ENCODE measurements at regions not wholly inside any gene's neighbourhood (a gene's known extent, or its start where the extent isn't known, plus 50 kb on each side); places are given as distances from the start of the nearest gene placed in this dataset.

DNA sequence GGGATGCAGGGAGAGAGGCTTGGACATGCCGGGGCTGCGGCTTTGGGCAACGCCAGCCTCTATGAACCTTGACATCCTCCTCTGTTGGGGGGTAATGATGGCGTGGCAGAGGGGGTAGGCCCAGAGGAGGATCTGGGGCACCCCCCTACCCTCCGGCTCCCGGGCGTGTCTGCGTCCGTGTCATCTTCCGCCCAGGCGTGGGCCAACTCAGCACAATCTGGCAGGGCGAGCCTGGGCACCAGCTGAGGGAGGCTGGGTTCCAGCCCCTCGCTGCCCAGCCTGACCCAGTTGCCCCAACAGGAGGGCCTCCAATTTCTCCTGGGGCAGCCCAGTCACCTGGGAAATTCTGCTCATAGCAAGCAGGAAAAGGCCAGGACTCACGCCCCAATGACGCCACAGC is 62.9 kb upstream of the IL17B start:
- no peak for DNase-seq

DNA sequence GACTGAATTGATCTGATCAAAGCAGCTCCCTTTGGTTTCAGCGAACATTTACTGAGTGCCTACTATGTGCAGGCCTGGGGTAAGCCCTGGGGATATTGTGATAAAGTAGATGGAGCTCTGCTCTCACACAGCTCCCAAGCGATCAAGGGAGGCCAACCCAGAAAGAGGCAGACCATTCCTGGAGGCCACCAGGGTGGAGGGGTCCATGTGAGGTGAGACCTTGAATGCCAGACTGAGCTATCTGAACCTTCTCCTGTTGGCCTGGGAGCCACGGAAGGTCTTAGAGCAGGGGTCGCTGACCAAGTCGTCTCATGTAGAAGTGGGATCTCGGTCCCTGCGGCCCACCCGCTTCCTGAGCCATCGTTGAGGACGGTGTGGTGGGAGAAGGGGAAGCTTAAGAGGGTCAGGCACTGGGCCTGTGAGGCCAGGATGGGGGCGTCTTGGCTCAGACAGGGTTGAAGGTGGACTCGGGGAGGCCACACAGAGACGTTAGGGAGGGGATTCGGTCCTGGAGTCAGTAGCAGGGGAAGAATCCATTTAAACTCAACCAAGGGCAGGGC is 62.2 kb upstream of the IL17B start:
- DNase-seq: no peak

DNA sequence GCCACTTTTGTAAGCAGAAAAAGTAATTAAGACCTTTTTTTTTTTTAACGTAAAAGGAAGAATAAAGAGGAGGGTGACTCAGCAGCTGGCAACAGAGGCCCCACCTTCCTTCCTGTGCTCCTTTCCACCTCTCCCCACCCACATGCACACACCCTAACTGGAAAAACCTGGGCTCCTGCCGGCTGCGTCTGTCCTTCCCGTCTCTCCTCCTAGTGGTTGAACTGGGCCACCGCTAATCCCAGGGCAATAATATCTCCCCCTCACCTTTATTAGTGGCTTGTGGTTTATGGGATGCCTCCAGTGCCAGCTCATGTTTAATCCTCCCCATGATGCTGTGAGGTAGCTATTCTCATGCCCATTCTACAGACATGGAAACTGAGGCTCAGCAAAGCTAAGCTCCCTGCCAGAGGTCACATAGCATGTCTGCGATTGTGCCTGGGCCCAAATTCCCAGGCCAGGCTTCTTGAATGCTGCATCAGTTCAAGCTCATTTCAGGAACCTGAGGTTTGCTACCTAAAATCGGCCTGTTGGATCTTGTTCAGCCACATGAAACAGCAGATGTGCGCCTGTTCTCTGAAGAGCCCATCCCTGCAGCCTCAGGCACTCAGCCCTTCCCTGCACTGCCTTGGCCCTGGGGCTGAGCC is 60.9 kb upstream of the IL17B start:
- DNase-seq: no peak

DNA sequence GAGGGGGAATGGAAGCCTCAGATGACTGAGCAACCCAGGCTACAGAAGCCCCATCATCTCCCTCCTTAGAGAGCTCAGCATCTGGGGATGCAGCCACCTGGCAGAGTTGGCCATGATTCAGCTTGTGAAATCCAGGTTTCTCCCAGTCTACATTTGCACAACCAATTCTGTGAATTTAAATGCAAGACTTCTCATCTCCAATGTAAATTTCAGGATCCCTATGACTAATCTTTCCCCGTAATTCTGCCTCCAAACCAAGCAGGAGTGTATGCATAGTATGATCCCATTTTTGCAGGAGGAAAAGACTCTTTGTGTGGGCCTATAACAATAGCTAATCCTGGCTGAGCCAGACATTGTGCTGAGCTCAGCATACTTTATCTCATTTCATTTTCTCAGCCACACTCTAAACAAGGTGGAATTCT is 59.6 kb upstream of the IL17B start:
- no peak for DNase-seq

DNA sequence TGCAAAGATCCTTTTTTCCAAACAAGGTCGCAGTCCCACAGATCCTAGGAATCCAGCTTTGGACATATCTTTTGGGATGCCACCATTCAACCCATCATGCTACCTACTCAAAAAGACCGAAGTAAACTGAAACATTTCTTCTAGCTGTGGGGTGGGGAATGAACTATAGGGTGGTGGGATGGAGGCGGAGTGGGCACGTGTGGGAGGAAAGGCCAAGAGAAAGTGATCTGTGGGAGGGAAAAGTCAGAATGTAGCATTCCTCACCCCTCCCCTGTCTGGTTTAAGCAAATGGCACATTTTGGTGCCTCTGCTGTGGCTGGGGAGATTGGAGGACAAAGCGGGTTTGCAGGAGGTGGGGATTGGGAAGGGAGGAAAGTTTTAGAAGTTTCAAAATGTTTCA is 59.2 kb upstream of the IL17B start:
- DNase-seq: no peak

DNA sequence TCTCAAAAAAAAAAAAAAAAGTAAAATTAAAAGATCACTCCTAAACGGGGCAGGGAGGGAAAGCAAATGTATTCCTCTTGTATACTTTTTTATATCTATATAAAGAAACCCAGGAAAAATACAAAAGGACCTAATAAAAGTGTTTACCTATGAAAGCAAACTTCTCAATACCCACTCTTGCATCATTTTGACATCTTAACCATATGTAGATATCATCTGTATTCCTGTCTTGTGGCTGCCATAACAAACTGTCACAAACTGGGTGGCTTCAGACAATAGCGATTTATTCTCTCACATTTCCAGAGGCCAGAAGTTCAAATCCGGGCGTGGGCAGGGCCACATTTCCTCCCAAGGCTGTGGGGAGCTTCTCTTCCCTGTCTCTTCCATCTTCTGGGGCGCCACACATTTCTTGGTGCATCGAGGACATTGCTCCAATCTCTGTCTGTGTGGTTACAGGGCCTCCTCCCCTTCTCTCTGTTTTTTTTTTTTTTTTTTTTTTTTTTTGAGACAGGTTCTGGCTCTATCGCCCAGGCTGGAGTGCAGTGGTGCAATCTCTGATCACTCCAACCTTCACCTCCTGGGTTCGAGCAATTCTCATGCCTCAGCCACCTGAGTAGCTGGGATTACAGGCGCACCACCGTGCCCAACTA is 58.4 kb upstream of the IL17B start:
- DNase-seq: no peak

DNA sequence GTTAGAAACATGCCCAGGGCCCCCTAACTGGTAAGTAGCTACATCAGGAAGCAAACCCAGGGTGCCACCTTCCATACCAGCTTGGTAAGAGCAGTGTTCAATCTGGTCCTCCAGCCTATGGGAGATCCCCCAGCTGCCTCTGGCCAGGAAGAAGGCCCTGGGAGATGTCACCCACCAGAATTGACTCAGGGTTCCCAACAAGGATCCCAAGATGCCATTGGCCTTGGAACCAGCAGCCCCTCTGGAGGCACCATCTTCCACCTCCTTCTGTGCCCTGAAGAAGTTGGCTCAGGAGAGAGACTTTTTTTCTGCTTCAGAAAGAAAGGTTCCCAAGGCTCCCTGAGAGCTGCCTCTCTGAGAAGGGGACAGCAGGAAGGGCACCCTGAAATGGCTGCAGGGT is 56.6 kb upstream of the IL17B start:
- DNase-seq: no peak

DNA sequence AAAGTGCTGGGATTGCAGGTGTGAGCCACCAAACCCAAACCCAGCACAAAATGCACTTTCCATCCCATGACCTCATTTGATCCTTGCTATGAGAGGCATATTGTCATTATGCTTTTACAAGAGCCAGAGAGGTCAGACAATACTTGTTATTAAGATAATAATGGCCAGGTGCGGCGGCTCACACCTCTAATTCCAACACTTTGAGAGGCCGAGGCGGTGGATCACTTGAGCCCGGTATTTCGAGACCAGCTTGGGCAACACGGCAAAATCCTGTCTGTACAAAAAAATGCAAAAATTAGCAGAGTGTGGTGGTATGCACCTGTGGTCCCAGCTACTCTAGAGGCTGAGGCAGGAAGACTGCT is 55.9 kb upstream of the IL17B start:
- no peak for DNase-seq

DNA sequence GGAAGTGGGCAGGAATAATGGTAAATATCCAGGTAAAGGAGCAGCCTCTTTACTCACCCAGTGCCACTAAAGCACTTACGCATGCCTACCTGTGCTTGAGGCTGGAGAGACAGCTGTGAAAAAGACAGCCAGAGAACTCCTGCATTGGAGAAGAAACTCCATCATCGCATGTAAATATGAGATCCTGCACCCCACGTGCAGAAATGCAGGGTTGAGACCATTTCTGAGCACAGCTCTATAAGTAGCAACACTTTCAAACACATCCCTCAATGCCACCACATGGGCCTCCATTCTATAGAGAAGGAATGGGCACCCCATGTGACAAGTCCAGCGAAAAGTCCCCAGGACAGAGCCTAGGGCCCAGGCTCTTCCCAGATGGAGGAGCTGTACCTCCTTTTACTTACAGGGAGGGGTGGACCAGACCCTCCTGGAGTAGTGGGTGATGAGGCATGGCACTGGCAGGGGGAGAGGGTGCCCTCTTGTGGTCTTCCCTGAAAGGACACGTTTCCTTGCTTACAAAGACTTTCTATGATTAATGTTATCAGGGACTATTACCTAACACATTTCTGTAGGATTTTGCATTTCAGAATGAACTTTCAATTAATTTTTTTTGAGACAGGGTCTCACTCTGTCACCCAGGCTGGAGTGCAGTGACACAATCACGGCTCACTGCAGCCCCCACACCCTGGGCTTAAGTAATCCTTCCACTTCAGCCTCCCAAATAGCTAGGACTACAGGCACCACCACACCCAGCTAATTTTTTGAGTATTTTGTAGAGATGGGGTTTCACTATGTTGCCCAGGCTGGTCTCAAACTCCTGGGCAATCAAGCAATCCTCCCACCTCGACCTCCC is 55.3 kb upstream of the IL17B start:
- DNase-seq: peak; percentile 50

DNA sequence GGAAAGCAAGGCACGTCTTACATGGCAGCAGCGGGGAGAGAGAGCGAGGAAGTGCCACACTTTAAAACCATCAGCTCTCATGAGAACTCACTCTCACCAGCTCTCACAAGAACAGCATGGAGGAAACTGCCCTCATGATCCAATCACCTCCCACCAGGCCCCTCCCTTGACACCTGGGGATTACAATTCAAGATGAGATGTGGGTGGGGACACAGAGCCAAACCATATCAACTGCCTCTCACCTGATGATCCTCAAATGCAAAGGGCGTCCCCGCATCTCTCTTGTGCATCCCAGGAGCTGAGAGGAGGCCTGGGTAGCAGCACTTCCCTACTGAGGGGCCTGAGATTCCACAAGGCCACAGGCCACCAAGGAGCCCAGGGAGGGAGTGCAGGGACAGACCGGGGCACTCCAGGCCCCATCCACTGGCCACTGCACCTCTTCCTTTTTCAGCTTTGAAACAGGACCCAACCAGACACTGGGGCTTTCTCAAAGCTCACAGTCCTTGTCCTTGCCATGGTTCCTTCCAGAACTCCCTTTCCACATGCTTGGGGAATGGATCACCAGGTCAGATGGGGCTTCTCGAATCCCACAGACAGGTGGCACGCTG is 54.5 kb upstream of the IL17B start:
- no peak for DNase-seq

DNA sequence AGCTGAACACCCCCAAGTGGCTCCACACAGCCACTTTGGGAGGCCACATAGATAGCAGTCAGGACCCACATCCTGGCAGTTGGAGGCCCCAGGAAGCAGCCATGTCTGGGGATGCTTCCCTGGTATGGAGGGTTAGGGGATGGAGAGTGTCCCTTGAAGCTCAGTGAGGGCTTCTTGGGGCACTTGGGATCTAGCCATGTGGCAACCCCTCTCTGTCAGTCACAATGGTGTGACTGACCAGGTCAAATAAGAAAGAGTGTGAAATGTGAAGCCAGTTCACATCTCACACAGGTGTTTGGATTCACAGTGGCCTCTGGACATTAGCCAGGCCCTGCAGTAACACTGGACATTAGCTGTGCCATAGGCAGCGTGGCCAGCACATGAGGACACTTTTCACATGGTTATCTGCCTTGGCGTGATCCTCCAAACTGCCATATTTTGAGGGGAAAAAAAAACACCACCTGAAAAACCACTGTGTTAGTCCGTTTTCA is 53.9 kb upstream of the IL17B start:
- no peak for DNase-seq

DNA sequence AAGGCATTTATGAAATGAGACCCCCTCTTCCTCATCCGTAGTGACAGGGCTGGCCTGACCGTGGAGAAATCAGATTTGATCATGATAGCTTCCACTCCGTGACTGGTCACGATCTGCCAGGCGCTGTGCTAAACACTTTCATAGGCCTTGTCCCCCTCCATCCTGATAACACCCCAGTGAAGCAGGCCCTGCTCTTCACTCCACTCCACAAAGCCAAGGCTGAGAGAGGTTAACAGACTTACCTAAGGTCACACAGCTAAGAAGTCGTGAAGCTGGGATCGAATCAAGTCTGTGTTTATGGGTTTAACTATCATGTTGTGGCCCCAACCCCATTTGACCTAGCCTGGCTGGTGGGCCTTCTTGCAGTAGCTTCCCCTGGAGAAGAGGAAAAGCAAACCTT is 53.3 kb upstream of the IL17B start:
- DNase-seq: no peak

DNA sequence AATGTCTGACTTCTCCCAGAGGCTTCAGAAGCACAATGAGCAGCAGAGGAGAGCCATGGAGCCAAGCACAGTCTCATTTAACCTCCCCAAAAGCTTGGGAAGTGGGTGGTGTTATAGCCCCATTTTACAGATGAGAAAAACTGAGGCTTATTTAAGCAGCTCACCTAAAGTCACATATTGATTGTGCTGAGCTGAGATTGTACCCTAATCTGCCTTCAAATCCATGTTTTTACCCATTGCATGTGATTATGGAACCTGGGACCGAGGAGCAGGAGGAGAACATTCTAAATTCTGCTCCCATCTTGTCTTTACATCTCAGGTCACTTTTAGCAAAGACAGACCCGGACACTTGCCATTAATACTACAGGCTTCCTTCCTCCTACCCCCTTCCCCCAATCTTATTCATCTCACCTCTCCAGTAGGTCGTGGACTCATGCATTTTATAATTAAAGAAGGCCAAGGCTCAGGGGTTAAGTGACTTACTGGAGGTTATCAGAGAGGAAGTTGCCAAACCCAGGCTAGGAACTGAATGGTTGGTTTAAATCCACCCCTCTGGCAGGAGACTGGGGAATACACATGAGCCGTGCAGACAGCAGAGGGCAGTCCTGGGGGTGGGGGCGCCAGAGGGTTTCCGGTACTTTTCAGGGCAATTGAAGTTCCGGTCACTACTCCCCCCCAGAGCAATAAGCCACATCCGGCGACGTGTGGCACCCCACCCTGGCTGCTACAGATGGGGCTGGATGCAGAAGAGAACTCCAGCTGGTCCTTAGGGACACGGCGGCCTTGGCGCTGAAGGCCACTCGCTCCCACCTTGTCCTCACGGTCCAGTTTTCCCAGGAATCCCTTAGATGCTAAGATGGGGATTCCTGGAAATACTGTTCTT is 51.0 kb upstream of the IL17B start:
- DNase-seq: no peak
